Natural killer cell (primary cell): ENCODE measurements at regions not wholly inside any gene's neighbourhood (a gene's known extent, or its start where the extent isn't known, plus 50 kb on each side); places are given as distances from the start of the nearest gene placed in this dataset.

Experiments used
- ATAC-seq, 3 donors: fragments of 150-1000 bp in 2 of 3; fragments of 200-7000 bp in 1 of 3; cut with Tn5 transposase; 1 replicate in 1 of 3; 2 replicates in 2 of 3; pipeline ENCODE4 v1.10.0; 2021; ENCODE audit warnings: mild to moderate bottlenecking in 2 of 3, moderate library complexity in 2 of 3
- DNase-seq, 2 donors: peaks; one replicate each; pipeline versions ENCODE4 v3.0.0 to v3.0.0-alpha.2; 2013 to 2021; ENCODE audit warnings: mixed read lengths in 1 of 2
- H3K27ac ChIP-seq: one replicate; pipeline ENCODE4 v1.5.1; 2013; ENCODE audit warnings: mild to moderate bottlenecking, low read length
- H3K27me3 ChIP-seq: one replicate; pipeline ENCODE4 v1.6.1; 2013; ENCODE audit warnings: low read length; ENCODE audit not compliant: control insufficient read depth, insufficient read depth
- H3K36me3 ChIP-seq: one replicate; pipeline ENCODE4 v1.6.1; 2013; ENCODE audit warnings: low read length; ENCODE audit not compliant: control insufficient read depth, insufficient read depth
- H3K4me1 ChIP-seq: one replicate; pipeline ENCODE4 v1.6.1; 2013; ENCODE audit warnings: low read length; ENCODE audit not compliant: control insufficient read depth, insufficient read depth
- H3K4me3 ChIP-seq: one replicate; pipeline ENCODE4 v1.5.1; 2013; ENCODE audit warnings: low read length
- H3K9me3 ChIP-seq: one replicate; pipeline ENCODE4 v1.6.1; 2013; ENCODE audit warnings: low read length; ENCODE audit not compliant: control insufficient read depth, insufficient read depth
- H3K27ac Mint-ChIP-seq, 2 donors: one replicate each; pipeline ENCODE4 v1.8.0; 2022; ENCODE audit warnings: mild to moderate bottlenecking in 2 of 2, mixed read lengths in 2 of 2, moderate library complexity in 1 of 2
- H3K27me3 Mint-ChIP-seq, 2 donors: one replicate each; pipeline ENCODE4 v1.8.0; 2022; ENCODE audit warnings: low read depth in 2 of 2, mixed read lengths in 2 of 2
- H3K36me3 Mint-ChIP-seq: one replicate; pipeline ENCODE4 v1.8.0; 2022; ENCODE audit warnings: mixed read lengths
- H3K4me1 Mint-ChIP-seq, 2 donors: one replicate each; pipeline ENCODE4 v1.8.0; 2022; ENCODE audit warnings: mixed read lengths in 2 of 2
- H3K4me3 Mint-ChIP-seq: one replicate; pipeline ENCODE4 v1.8.0; 2022; ENCODE audit warnings: mild to moderate bottlenecking, moderate library complexity, mixed read lengths
- H3K9me3 Mint-ChIP-seq, 2 donors: one replicate each; pipeline ENCODE4 v1.8.0; 2022; ENCODE audit warnings: mixed read lengths in 2 of 2
- WGBS: methylation state at CpG from one replicate; pipeline ENCODE4 v1.1.7; 2013; ENCODE audit warnings: missing lambda C conversion rate; ENCODE audit not compliant: insufficient coverage; 5-methylcytosine and 5-hydroxymethylcytosine counted together
- intact Hi-C: fragments of 100-400 bp; cut with micrococcal nuclease; formaldehyde crosslinking; loops from one replicate; pipeline ENCODE4 v1.14.2; 2022
- TF ChIP-seq, protein P1 (sequence below): fragments of 200-600 bp; IDR thresholded peaks from one replicate; pipeline ENCODE4 v1.8.0; 2022; ENCODE audit warnings: antibody characterized with exemption

DNA sequence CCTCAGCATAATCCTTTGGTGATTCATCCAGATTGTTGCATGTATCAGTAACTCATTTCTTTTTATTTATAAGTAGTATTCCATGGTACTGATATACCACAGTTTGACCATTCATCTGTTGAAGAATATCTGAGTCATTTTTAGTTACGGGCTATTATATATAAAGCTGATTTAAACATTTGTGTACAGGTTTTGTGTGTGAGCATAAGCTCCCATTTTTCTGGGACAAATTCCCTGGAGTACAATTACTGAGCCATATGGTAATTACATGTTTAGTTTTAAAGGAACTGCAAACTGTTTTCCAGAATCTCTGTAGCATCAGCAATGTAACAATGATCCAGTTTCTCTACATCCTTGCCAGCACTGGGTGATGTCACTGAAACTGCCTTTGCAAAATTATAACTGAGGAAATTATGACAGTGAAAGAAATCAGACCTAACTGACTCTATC lies 236.2 kb upstream of the KRR1 start:
- Mint-ChIP-seq H3K4me1 (no peaks in the 10 kb centered on the region), H3K4me3 (no peak overlapping the region)

GRCh38 chr12:75746621-75747020 lies 235.2 kb upstream of the KRR1 start:
- Mint-ChIP-seq H3K27ac (no peak overlapping the region), H3K9me3 (peaks cover 0 to 3% of the 10 kb centered on the region in 2 donors), H3K36me3 (no peaks in the 10 kb centered on the region), H3K4me1 (no peaks in the 10 kb centered on the region), H3K27me3 (peaks cover 15 to 22% of the 10 kb centered on the region in 2 donors), H3K4me3 (no peak overlapping the region)
- Histone ChIP-seq H3K36me3 (no peaks in the 10 kb centered on the region), H3K4me1 (no peaks in the 10 kb centered on the region), H3K27ac (no peak overlapping the region), H3K4me3 (no peak overlapping the region), H3K27me3 (no peaks in the 10 kb centered on the region), H3K9me3 (no peaks in the 10 kb centered on the region)
- ATAC-seq: no peak
- no peak for DNase-seq
- TF ChIP-seq, protein P1, sequence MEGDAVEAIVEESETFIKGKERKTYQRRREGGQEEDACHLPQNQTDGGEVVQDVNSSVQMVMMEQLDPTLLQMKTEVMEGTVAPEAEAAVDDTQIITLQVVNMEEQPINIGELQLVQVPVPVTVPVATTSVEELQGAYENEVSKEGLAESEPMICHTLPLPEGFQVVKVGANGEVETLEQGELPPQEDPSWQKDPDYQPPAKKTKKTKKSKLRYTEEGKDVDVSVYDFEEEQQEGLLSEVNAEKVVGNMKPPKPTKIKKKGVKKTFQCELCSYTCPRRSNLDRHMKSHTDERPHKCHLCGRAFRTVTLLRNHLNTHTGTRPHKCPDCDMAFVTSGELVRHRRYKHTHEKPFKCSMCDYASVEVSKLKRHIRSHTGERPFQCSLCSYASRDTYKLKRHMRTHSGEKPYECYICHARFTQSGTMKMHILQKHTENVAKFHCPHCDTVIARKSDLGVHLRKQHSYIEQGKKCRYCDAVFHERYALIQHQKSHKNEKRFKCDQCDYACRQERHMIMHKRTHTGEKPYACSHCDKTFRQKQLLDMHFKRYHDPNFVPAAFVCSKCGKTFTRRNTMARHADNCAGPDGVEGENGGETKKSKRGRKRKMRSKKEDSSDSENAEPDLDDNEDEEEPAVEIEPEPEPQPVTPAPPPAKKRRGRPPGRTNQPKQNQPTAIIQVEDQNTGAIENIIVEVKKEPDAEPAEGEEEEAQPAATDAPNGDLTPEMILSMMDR: no peak
- WGBS: 87% methylated on average over 4 of the region's 4 CpGs
- intact Hi-C loops: no loop called here

More for the DNA sequence above, 236.2 kb upstream of the KRR1 start:
- Histone ChIP-seq H3K9me3 (no peaks in the 10 kb centered on the region), H3K27ac (no peak overlapping the region), H3K4me3 (no peak overlapping the region), H3K4me1 (no peaks in the 10 kb centered on the region), H3K27me3 (no peaks in the 10 kb centered on the region), H3K36me3 (no peaks in the 10 kb centered on the region)
- Mint-ChIP-seq H3K27ac (no peak overlapping the region), H3K36me3 (no peaks in the 10 kb centered on the region), H3K27me3 (peaks cover 12% of the 10 kb centered on the region in 2 donors), H3K9me3 (no peaks in the 10 kb centered on the region)
- no peak for DNase-seq
- intact Hi-C loops: no loop called here
- no peak for ATAC-seq
- TF ChIP-seq, protein P1: no peak
- 100% methylated on average over 1 of the region's 1 CpG for WGBS

DNA sequence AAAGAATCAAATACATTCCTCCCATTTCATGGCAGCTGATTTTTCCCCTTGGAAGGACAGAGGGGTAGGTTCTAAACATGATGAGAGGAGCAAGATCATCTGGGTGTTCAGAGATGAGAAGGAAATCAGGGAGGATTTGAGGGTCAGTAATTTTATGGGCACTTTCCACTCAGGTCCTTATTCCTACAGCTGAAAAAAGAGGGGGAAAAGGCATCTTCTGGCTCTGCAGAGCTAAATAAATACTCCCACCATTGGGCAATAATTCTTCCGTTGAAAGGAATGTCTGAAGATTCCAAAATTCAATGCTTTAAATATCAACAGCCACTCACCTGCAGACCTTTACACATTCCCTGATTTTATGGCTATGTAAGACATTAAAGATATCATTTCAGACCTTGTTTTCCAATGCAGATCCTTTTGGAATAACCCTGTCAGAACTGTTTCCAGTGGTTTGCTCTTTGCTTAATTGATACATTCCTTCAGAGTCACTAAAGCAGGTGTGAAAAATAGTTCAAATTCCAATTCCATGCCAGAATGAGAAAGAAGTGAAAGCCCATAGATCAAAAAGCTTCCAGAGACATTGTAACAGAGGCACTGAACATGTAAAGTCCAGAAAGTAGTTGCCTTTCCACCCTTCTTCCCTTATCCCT lies 233.3 kb upstream of the KRR1 start:
- Mint-ChIP-seq H3K4me3 (no peak overlapping the region), H3K27ac (no peak overlapping the region), H3K27me3 (peaks cover 15 to 24% of the 10 kb centered on the region in 2 donors), H3K36me3 (no peaks in the 10 kb centered on the region), H3K9me3 (peaks cover 0 to 3% of the 10 kb centered on the region in 2 donors), H3K4me1 (no peaks in the 10 kb centered on the region)
- intact Hi-C loops: no loop called here
- TF ChIP-seq, protein P1: no peak
- DNase-seq (no peak), ATAC-seq (no peak)
- Histone ChIP-seq H3K4me3 (no peak overlapping the region), H3K27ac (no peak overlapping the region), H3K9me3 (no peaks in the 10 kb centered on the region), H3K4me1 (no peaks in the 10 kb centered on the region), H3K36me3 (no peaks in the 10 kb centered on the region), H3K27me3 (no peaks in the 10 kb centered on the region)
- 100% methylated on average over 1 of the region's 1 CpG for WGBS

GRCh38 chr12:75742961-75743360 lies 231.6 kb upstream of the KRR1 start:
- intact Hi-C loops: no loop called here
- ATAC-seq (no peak), DNase-seq (no peak)
- Mint-ChIP-seq H3K27ac (no peak overlapping the region), H3K4me3 (no peak overlapping the region), H3K4me1 (no peaks in the 10 kb centered on the region), H3K36me3 (no peaks in the 10 kb centered on the region), H3K27me3 (peaks cover 12 to 24% of the 10 kb centered on the region in 2 donors), H3K9me3 (peaks cover 0 to 3% of the 10 kb centered on the region in 2 donors)
- no peak overlapping the region for H3K4me3 ChIP-seq
- 88% methylated on average over 1 of the region's 1 CpG for WGBS
- H3K27me3 ChIP-seq: no peaks in the 10 kb centered on the region
- no peaks in the 10 kb centered on the region for H3K9me3 ChIP-seq
- H3K4me1 ChIP-seq: no peaks in the 10 kb centered on the region
- no peak overlapping the region for H3K27ac ChIP-seq
- H3K36me3 ChIP-seq: no peaks in the 10 kb centered on the region
- TF ChIP-seq, protein P1: no peak
